GM12878 (cell line): ENCODE measurements at regions not wholly inside any gene's neighbourhood (a gene's known extent, or its start where the extent isn't known, plus 50 kb on each side); places are given as distances from the start of the nearest gene placed in this dataset.

ENCODE experiments used
- ATAC-seq: fragments of 200-7000 bp; cut with Tn5 transposase; 3 replicates; pipeline ENCODE4 v1.9.1; 2020; ENCODE audit warnings: mild to moderate bottlenecking, moderate library complexity
- BruUV-seq: library from RNA; stranded (reverse); fragments of 400-500 nt; replicated peaks from 2 replicates; lab custom pipeline; 2021; lab: Mats Ljungman, UMichigan
- CTCF ChIA-PET: fragments of 300-600 bp; sonication (Branson Sonifier 250); formaldehyde crosslinking; extraction: SDS; loops from one replicate; lab custom pipeline; 2021; ENCODE audit warnings: inconsistent platforms; lab: Yijun Ruan, JAX
- POLR2A ChIA-PET: fragments of 350-600 bp; formaldehyde crosslinking; extraction: SDS; loops from one replicate; lab custom pipeline; 2021; ENCODE audit warnings: inconsistent platforms; lab: Charles Lee
- RAD21 ChIA-PET: fragments of 300-600 bp; sonication (Branson Sonifier 250); formaldehyde crosslinking; loops from one replicate; lab custom pipeline; 2023; ENCODE audit warnings: antibody characterized with exemption; ENCODE audit not compliant: unreplicated experiment; lab: Charles Lee
- SMC1A ChIA-PET: fragments of 300-600 bp; sonication (Branson Sonifier 250); formaldehyde crosslinking; loops from one replicate; lab custom pipeline; 2023; ENCODE audit not compliant: unreplicated experiment, uncharacterized antibody; lab: Charles Lee
- DNase-seq: peaks from one replicate; pipeline ENCODE4 v3.0.0-alpha.2; 2011; ENCODE audit warnings: low read depth, low spot score
- FAIRE-seq: peaks from 3 replicates; lab custom pipeline; 2011; peaks lifted over from hg19 to GRCh38; lab: Jason Lieb, UNC
- H2AFZ ChIP-seq: 2 replicates; pipeline ENCODE4 v1.6.0; 2011; ENCODE audit warnings: low read depth, low read length, control low read depth; ENCODE audit not compliant: control insufficient read depth
- H3K27ac ChIP-seq: 2 replicates; pipeline ENCODE4 v1.5.1; 2011; ENCODE audit warnings: control low read depth; ENCODE audit not compliant: control insufficient read depth, insufficient read depth
- H3K27me3 ChIP-seq, 2 experiments: replicated peaks in 1 of 2; 2 replicates each; pipeline versions ENCODE4 v1.6.0 to v1.6.1; 2011; ENCODE audit warnings: low read length in 1 of 2; ENCODE audit not compliant: control insufficient read depth in 2 of 2, insufficient read depth in 2 of 2
- H3K36me3 ChIP-seq, 2 experiments: 2 replicates each; pipeline ENCODE4 v1.5.1; 2011; ENCODE audit warnings: low read length in 1 of 2; ENCODE audit not compliant: control insufficient read depth in 2 of 2, insufficient read depth in 2 of 2
- H3K4me1 ChIP-seq: 2 replicates; pipeline ENCODE4 v1.6.1; 2011; ENCODE audit warnings: mild to moderate bottlenecking, low read length, moderate library complexity, mixed read lengths; ENCODE audit not compliant: control insufficient read depth, insufficient read depth
- H3K4me2 ChIP-seq: 2 replicates; pipeline ENCODE4 v1.6.0; 2011; ENCODE audit warnings: control low read depth; ENCODE audit not compliant: control insufficient read depth, insufficient read depth
- H3K4me3 ChIP-seq: fragments of 200-600 bp; sonication (generic); 2 replicates; pipeline ENCODE4 v1.5.1; 2016
- H3K79me2 ChIP-seq: 2 replicates; pipeline ENCODE4 v1.6.0; 2011; ENCODE audit warnings: low read length; ENCODE audit not compliant: control insufficient read depth, insufficient read depth
- H3K9ac ChIP-seq: 2 replicates; pipeline ENCODE4 v1.8.0; 2011; ENCODE audit warnings: low read length, control low read depth, mixed read lengths; ENCODE audit not compliant: control insufficient read depth, insufficient read depth
- H3K9me3 ChIP-seq: replicated peaks from 3 replicates; pipeline ENCODE4 v1.5.1; 2011; ENCODE audit warnings: mild to moderate bottlenecking, low read length; ENCODE audit not compliant: control insufficient read depth, insufficient read depth
- H4K20me1 ChIP-seq: 2 replicates; pipeline ENCODE4 v1.6.0; 2011; ENCODE audit not compliant: control insufficient read depth, insufficient read depth
- ATF7 ChIP-seq: fragments of 450-650 bp; IDR thresholded peaks from 2 replicates; pipeline ENCODE4 v1.6.1; 2016; ENCODE audit warnings: low read depth, mild to moderate bottlenecking
- BRCA1 ChIP-seq: IDR thresholded peaks from 2 replicates; pipeline ENCODE4 v1.6.1; 2011; ENCODE audit warnings: low read depth, low read length, improper control_type of control experiment
- CHD1 ChIP-seq: IDR thresholded peaks from 2 replicates; pipeline ENCODE4 v1.6.1; 2012; ENCODE audit warnings: low read depth, low read length, improper control_type of control experiment
- FOS ChIP-seq: IDR thresholded peaks from 3 replicates; pipeline ENCODE4 v1.6.1; 2011; ENCODE audit warnings: borderline replicate concordance; ENCODE audit not compliant: insufficient read length; ENCODE audit errors: extremely low read depth
- IKZF1 ChIP-seq: fragments of 450-650 bp; conservative IDR thresholded peaks from 2 replicates; pipeline ENCODE4 v1.6.1; 2017; ENCODE audit warnings: antibody characterized with exemption, mild to moderate bottlenecking
- JUND ChIP-seq: IDR thresholded peaks from 2 replicates; pipeline ENCODE4 v1.6.1; 2012; ENCODE audit warnings: low read depth, mild to moderate bottlenecking, low read length, improper control_type of control experiment, moderate library complexity
- NR2C2 ChIP-seq: IDR thresholded peaks from 2 replicates; pipeline ENCODE4 v1.6.1; 2011; ENCODE audit warnings: borderline replicate concordance, low read depth; ENCODE audit not compliant: control insufficient read depth, insufficient read length
- POU2F2 ChIP-seq: IDR thresholded peaks from 3 replicates; pipeline ENCODE4 v1.6.1; 2011; ENCODE audit warnings: low read depth, mild to moderate bottlenecking, low read length, borderline replicate concordance
- RCOR1 ChIP-seq: conservative IDR thresholded peaks from 2 replicates; pipeline ENCODE4 v1.6.1; 2012; ENCODE audit warnings: low read depth, low read length, improper control_type of control experiment
- SIX5 ChIP-seq: IDR thresholded peaks from 2 replicates; pipeline ENCODE4 v1.6.1; 2011; ENCODE audit warnings: mild to moderate bottlenecking, low read depth, low read length, moderate library complexity; ENCODE audit not compliant: severe bottlenecking
- SMAD1 ChIP-seq: fragments of 450-650 bp; IDR thresholded peaks from 2 replicates; pipeline ENCODE4 v1.6.1; 2018; ENCODE audit warnings: mild to moderate bottlenecking, low read depth; ENCODE audit not compliant: partially characterized antibody
- YBX1 ChIP-seq: fragments of 450-650 bp; IDR thresholded peaks from 2 replicates; pipeline ENCODE4 v1.6.1; 2016; ENCODE audit warnings: antibody characterized with exemption
- ZNF207 ChIP-seq: fragments of 450-650 bp; IDR thresholded peaks from 2 replicates; pipeline ENCODE4 v1.6.1; 2014; ENCODE audit warnings: antibody characterized with exemption, mild to moderate bottlenecking, borderline replicate concordance
- ZNF217 ChIP-seq: fragments of 450-650 bp; IDR thresholded peaks from 2 replicates; pipeline ENCODE4 v1.6.1; 2017; ENCODE audit warnings: antibody characterized with exemption, mild to moderate bottlenecking
- ZNF384 ChIP-seq: IDR thresholded peaks from 2 replicates; pipeline ENCODE4 v1.6.1; 2012; ENCODE audit warnings: low read depth, mild to moderate bottlenecking, low read length, improper control_type of control experiment, borderline replicate concordance
- in situ Hi-C: fragments of 300-500 bp; cut with MboI; formaldehyde crosslinking; loops from 9 replicates; pipeline ENCODE4 v1.14.3; 2018; ENCODE audit warnings: mixed read lengths
- intact Hi-C: fragments of 100-400 bp; cut with micrococcal nuclease; formaldehyde crosslinking; loops from one replicate; pipeline ENCODE4 v1.14.2; 2022; ENCODE audit not compliant: unreplicated experiment
- TF ChIP-seq, protein P1 (sequence below): fragments of 450-650 bp; IDR thresholded peaks from 2 replicates; pipeline ENCODE4 v1.6.1; 2018; ENCODE audit warnings: borderline replicate concordance, mild to moderate bottlenecking; ENCODE audit not compliant: partially characterized antibody
- TF ChIP-seq, protein P2 (sequence below): fragments of 450-650 bp; IDR thresholded peaks from 2 replicates; pipeline ENCODE4 v1.6.1; 2016; ENCODE audit warnings: mild to moderate bottlenecking
- TF ChIP-seq, protein P3 (sequence below): IDR thresholded peaks from 2 replicates; pipeline ENCODE4 v1.6.1; 2012; ENCODE audit warnings: low read depth, low read length, improper control_type of control experiment
- TF ChIP-seq, protein P4 (sequence below): IDR thresholded peaks from 2 replicates; pipeline ENCODE4 v1.6.1; 2011; ENCODE audit warnings: low read depth, mild to moderate bottlenecking, low read length, moderate library complexity, borderline replicate concordance; ENCODE audit errors: extremely low read depth

DNA sequence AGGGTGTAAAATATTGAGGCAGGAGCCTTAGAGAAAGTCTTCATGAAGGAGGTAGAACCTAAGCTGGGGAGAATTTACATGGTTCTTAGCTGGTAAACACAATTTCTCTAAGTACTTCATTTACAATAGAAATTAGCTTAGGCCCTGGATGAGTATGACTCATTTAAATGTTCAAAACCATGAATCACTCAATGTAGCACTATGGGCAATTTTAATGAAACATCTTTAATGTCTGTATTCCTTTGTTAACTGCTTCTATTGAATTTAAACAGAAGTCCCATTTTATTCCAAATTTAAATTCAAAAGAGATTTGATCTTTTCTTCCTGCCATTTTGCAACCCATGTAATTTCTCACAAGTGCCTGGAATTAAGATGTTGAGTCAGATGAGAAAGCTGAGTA lies 252.1 kb downstream of the RFC3 start:
- in situ Hi-C loops = no loop called here

More for the DNA sequence above, 252.1 kb downstream of the RFC3 start:
- no peak overlapping the region for H3K4me2 ChIP-seq
- POLR2A ChIA-PET = no interaction called here
- RAD21 ChIA-PET = no interaction called here
- SMC1A ChIA-PET = no interaction called here
- no peak overlapping the region for H3K9ac ChIP-seq
- H3K27me3 ChIP-seq = no peaks in the 10 kb centered on the region
- no peak for ATAC-seq
- no peaks in the 10 kb centered on the region for H4K20me1 ChIP-seq
- intact Hi-C loops = loop anchor here (10.0 kb wide), 2 partner anchors 265 to 345 kb away; no protein-coding TSS in a partner anchor
- no peaks in the 10 kb centered on the region for H3K36me3 ChIP-seq
- no peaks in the 10 kb centered on the region for H3K9me3 ChIP-seq
- H3K27ac ChIP-seq = no peak overlapping the region
- no peaks in the 10 kb centered on the region for H3K79me2 ChIP-seq
- BruUV-seq = no TSS peak
- no peak for TF ChIP-seq ZNF384
- TF ChIP-seq SIX5 = no peak
- TF ChIP-seq ATF7 = no peak
- TF ChIP-seq SMAD1 = no peak
- TF ChIP-seq, protein P1, sequence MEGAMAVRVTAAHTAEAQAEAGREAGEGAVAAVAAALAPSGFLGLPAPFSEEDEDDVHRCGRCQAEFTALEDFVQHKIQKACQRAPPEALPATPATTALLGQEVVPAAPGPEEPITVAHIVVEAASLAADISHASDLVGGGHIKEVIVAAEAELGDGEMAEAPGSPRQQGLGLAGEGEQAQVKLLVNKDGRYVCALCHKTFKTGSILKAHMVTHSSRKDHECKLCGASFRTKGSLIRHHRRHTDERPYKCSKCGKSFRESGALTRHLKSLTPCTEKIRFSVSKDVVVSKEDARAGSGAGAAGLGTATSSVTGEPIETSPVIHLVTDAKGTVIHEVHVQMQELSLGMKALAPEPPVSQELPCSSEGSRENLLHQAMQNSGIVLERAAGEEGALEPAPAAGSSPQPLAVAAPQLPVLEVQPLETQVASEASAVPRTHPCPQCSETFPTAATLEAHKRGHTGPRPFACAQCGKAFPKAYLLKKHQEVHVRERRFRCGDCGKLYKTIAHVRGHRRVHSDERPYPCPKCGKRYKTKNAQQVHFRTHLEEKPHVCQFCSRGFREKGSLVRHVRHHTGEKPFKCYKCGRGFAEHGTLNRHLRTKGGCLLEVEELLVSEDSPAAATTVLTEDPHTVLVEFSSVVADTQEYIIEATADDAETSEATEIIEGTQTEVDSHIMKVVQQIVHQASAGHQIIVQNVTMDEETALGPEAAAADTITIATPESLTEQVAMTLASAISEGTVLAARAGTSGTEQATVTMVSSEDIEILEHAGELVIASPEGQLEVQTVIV = no peak
- no peak for TF ChIP-seq RCOR1
- TF ChIP-seq, protein P2, sequence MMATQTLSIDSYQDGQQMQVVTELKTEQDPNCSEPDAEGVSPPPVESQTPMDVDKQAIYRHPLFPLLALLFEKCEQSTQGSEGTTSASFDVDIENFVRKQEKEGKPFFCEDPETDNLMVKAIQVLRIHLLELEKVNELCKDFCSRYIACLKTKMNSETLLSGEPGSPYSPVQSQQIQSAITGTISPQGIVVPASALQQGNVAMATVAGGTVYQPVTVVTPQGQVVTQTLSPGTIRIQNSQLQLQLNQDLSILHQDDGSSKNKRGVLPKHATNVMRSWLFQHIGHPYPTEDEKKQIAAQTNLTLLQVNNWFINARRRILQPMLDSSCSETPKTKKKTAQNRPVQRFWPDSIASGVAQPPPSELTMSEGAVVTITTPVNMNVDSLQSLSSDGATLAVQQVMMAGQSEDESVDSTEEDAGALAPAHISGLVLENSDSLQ = no peak
- no peak for TF ChIP-seq JUND
- TF ChIP-seq CHD1 = no peak
- no peak for TF ChIP-seq POU2F2
- TF ChIP-seq, protein P3, sequence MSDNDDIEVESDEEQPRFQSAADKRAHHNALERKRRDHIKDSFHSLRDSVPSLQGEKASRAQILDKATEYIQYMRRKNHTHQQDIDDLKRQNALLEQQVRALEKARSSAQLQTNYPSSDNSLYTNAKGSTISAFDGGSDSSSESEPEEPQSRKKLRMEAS = no peak
- no peak for TF ChIP-seq BRCA1
- no peak for TF ChIP-seq IKZF1
- TF ChIP-seq NR2C2 = no peak
- TF ChIP-seq, protein P4, sequence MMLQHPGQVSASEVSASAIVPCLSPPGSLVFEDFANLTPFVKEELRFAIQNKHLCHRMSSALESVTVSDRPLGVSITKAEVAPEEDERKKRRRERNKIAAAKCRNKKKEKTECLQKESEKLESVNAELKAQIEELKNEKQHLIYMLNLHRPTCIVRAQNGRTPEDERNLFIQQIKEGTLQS = no peak
- no peak for TF ChIP-seq YBX1
- TF ChIP-seq ZNF207 = no peak
- TF ChIP-seq FOS = no peak
- no peak for TF ChIP-seq ZNF217
- TF ChIP-seq, all 136 proteins: peak for 0
- no peak overlapping the region for H2AFZ ChIP-seq
- no peaks in the 10 kb centered on the region for H3K4me1 ChIP-seq
- H3K4me3 ChIP-seq = no peak overlapping the region
- FAIRE-seq (no peak), DNase-seq (no peak)
- CTCF ChIA-PET = interaction anchor here (0.7 kb wide), 1 partner anchor 269 kb away, joined by 3 read pairs; no protein-coding TSS in a partner anchor
